ENCODE measurements at regions not wholly inside any gene's neighbourhood (a gene's known extent, or its start where the extent isn't known, plus 50 kb on each side); places are given as distances from the start of the nearest gene placed in this dataset.

- TF ChIP-seq CTCF (IDR thresholded peaks at IDR 0.05; ENCODE audit: control insufficient read depth, insufficient read depth, low read depth, low read length, missing control alignments): no peak
- no peak overlapping the region for H3K4me3 ChIP-seq (ENCODE audit: control insufficient read depth, low read depth, low read length)
- DNase-seq (ENCODE audit: low read depth): no peak
Measured at GRCh38 chr15:96538491-96538890, 208.0 kb downstream of the NR2F2 start.

- H3K4me3 ChIP-seq (ENCODE audit: control insufficient read depth, low read depth, low read length): no peak overlapping the region
- TF ChIP-seq CTCF (IDR thresholded peaks at IDR 0.05; ENCODE audit: control insufficient read depth, insufficient read depth, low read depth, low read length, missing control alignments): no peak
- no peak for DNase-seq (ENCODE audit: low read depth)
Measured at GRCh38 chr15:96540283-96540682, 209.8 kb downstream of the NR2F2 start.

GRCh38 chr15:96542130-96542770 lies 211.8 kb downstream of the NR2F2 start:
- no peak overlapping the region for H3K4me3 ChIP-seq (ENCODE audit: control insufficient read depth, low read depth, low read length)
- DNase-seq (ENCODE audit: low read depth): no peak
- no peak for TF ChIP-seq CTCF (IDR thresholded peaks at IDR 0.05; ENCODE audit: control insufficient read depth, insufficient read depth, low read depth, low read length, missing control alignments)

GRCh38 chr15:96544162-96544756 lies 213.8 kb downstream of the NR2F2 start:
- no peak for DNase-seq (ENCODE audit: low read depth)
- TF ChIP-seq CTCF (IDR thresholded peaks at IDR 0.05; ENCODE audit: control insufficient read depth, insufficient read depth, low read depth, low read length, missing control alignments): no peak
- no peak overlapping the region for H3K4me3 ChIP-seq (ENCODE audit: control insufficient read depth, low read depth, low read length)

- TF ChIP-seq CTCF (IDR thresholded peaks at IDR 0.05; ENCODE audit: control insufficient read depth, insufficient read depth, low read depth, low read length, missing control alignments): no peak
- no peak overlapping the region for H3K4me3 ChIP-seq (ENCODE audit: control insufficient read depth, low read depth, low read length)
- no peak for DNase-seq (ENCODE audit: low read depth)
Measured at GRCh38 chr15:96549136-96549535, 218.6 kb downstream of the NR2F2 start.

- no peak overlapping the region for H3K4me3 ChIP-seq (ENCODE audit: control insufficient read depth, low read depth, low read length)
- DNase-seq (ENCODE audit: low read depth): no peak
- TF ChIP-seq CTCF (IDR thresholded peaks at IDR 0.05; ENCODE audit: control insufficient read depth, insufficient read depth, low read depth, low read length, missing control alignments): no peak
Measured at GRCh38 chr15:96551196-96551595, 220.7 kb downstream of the NR2F2 start.

Data from AG09309 (cell line).